MM.1S (cell line): ENCODE measurements at regions not wholly inside any gene's neighbourhood (a gene's known extent, or its start where the extent isn't known, plus 50 kb on each side); places are given as distances from the start of the nearest gene placed in this dataset.

ENCODE experiments used
- CTCF ChIP-seq: fragments of 300-600 bp; sonication (generic); IDR thresholded peaks from 2 replicates; pipeline ENCODE4 v1.5.1; 2016; ENCODE audit warnings: antibody characterized with exemption, low read length, mixed read lengths
- EZH2 ChIP-seq: fragments of 300-600 bp; sonication (generic); optimal IDR thresholded peaks from 2 replicates; pipeline ENCODE3; 2017; ENCODE audit warnings: low read depth, mild to moderate bottlenecking, antibody characterized with exemption, low read length, mixed read lengths

- TF ChIP-seq EZH2 (no peak), CTCF (no peak)
Measured at GRCh38 chr12:115235880-115236279, 551.9 kb upstream of the TBX3 start.
